ENCODE measurements at regions not wholly inside any gene's neighbourhood (a gene's known extent, or its start where the extent isn't known, plus 50 kb on each side); places are given as distances from the start of the nearest gene placed in this dataset.

GRCh38 chr3:177569193-177569592, 371.9 kb upstream of the TBL1XR1 start:
- DNase-seq (ENCODE audit: low read depth in 2 of 2), result no peak

DNA sequence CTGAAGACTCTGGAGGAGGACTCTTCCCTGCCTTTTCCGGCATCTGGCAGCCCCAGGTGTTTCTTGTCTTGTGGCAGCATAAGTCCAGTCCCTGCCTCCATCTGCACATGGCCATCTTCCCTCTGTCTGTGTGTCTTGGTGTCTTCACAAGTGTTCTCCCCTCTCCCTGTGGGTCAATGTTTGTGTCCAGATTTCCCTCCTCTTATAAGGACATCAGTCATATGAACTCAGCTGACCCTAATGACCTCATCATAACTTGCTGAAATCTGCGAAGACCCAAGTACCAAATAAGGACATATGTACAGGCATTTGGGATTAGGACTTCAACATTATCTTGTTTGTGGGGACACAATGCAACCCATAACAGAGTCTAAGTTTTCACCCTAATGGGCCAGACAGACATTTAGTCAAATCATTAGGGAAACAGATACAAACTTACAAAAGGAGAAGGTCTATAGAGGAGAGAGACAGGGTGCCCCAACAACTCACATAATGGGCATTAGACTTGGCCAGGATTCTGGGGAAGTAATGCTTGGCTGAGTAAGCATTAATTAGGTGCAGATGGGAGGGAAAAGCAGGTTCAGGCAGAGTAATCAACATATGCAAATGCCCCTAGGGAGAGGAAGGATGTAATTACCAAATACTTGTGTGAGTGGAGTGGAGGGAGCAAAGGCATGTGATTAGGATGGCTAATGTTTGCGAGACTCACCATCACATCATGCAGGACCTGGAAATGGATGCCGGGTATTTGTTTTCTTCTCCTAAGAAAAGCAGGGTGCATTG, 372.8 kb upstream of the TBL1XR1 start:
- no peak for DNase-seq (ENCODE audit: low read depth in 2 of 2)

- DNase-seq (ENCODE audit: low read depth in 2 of 2), result no peak
Measured at GRCh38 chr3:177571271-177571943, 374.1 kb upstream of the TBL1XR1 start.

DNA sequence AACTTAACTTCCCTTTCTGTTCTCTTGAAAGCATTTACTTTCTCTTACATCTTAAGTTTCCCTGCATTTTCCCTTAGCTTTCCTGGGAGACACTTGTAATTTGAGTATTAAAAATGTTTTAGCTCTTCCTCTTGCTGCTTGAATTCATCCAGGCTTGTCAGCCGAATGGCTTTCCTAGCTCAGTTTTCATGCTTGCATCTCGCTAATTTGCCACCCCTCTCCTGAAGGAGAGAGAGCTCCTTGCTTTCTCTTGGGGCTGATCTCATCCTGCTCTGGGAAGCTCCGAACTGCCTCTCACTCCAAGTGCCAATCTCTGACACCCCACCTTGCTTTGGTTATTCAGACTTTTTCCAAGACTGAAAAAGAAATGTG, 374.6 kb upstream of the TBL1XR1 start:
- DNase-seq (ENCODE audit: low read depth in 2 of 2), result no peak

DNA sequence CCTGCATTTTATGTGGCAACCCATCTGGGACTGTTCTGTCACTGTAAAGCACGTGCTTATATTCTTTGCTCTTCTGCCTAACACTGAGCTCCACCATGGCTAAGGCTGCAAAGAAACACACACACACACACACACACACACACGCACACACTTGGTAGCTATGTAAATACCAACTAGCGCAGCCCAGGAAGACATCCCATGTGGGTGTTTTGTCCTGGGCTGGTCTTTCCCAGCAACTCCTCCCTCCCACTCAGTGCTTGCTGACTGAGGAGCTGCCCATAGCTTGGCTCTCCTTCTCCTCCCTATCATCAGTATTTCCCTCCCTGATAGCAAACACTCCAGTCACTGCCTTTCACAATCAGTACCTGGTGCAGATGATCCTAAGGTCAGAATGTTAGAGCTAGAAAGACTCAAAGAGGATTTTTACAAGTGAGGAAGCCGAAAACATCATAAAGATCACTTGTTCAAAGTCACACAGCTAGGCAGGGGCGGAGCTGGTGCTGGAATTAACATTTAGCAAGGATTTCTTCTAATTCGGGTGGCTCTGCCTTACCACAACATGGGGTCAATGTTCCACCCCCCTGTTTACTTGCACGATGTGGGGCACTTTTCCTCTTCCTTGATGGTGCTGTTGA, 377.1 kb upstream of the TBL1XR1 start:
- no peak for DNase-seq (ENCODE audit: low read depth in 2 of 2)

- no peak for DNase-seq (ENCODE audit: low read depth in 2 of 2)
Measured at GRCh38 chr3:177576746-177577145, 379.5 kb upstream of the TBL1XR1 start.

- DNase-seq (ENCODE audit: low read depth in 2 of 2), result no peak
Measured at GRCh38 chr3:177578488-177578887, 381.2 kb upstream of the TBL1XR1 start.

GRCh38 chr3:177579419-177579818, 382.1 kb upstream of the TBL1XR1 start:
- no peak for DNase-seq (ENCODE audit: low read depth in 2 of 2)

- DNase-seq (ENCODE audit: low read depth in 2 of 2), result no peak
Measured at GRCh38 chr3:177580437-177580836, 383.2 kb upstream of the TBL1XR1 start.

GRCh38 chr3:177585271-177585670, 388.0 kb upstream of the TBL1XR1 start:
- no peak for DNase-seq (ENCODE audit: low read depth in 2 of 2)

GRCh38 chr3:177589041-177589650, 391.9 kb upstream of the TBL1XR1 start:
- DNase-seq (ENCODE audit: low read depth in 2 of 2), result no peak

GRCh38 chr3:177589911-177590381, 392.7 kb upstream of the TBL1XR1 start:
- no peak for DNase-seq (ENCODE audit: low read depth in 2 of 2)

DNA sequence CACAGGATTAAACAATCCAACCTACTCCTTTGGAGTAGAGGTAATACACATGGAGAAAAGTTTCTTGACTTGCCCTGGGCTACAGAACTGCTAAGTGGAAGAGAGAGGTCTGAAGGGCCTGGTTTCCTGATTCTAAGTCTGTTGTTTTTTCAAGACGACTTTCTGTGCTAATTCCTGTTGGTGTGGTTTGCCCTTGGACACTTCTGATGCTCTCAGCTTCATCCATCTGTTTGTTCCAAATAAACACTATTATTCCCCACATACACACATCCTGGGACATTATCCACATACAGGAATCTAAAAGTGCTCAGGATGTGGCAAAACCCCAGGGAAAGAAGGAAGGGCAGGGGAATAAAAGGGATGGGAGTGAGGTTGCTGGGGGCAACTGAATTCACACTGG, 393.5 kb upstream of the TBL1XR1 start:
- no peak for DNase-seq (ENCODE audit: low read depth in 2 of 2)

DNA sequence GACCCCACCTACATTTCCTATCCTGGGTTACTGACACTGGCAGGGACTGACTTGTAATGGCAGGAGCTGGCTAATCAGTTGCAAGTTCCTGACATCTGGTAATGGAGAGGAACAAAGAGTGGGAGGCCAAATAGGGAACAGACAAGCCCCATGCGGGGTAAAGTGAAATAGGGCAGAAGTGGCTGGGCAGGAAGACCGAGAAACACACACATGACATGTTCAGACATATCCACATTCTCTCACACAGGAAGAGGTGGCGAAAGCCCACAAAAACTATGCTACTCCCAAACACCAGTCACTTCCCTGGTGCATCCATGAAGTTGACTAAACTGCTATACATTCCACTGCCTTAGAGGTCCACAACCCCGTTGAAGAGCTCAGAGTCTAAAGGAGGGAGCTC, 394.1 kb upstream of the TBL1XR1 start:
- no peak for DNase-seq (ENCODE audit: low read depth in 2 of 2)

DNA sequence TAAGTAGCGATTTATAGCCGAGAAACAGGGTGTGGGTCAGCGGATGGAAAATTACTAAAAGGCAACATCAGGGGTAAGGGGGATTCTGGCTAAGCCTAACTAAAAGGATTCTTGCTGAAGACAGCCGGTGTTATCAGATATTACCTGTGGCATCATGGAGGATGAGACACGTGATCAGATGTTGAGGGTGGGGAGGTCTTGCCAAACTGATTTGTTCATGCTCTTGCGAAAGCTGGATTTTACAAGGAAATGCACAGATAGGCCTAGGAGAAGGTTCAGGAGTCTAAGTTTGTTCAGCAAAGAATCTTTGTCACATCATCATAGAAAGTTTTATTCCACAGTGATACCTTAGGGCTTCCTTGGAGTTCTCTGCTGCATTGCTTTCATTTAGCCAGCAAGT, 396.8 kb upstream of the TBL1XR1 start:
- no peak for DNase-seq (ENCODE audit: low read depth in 2 of 2)

DNA sequence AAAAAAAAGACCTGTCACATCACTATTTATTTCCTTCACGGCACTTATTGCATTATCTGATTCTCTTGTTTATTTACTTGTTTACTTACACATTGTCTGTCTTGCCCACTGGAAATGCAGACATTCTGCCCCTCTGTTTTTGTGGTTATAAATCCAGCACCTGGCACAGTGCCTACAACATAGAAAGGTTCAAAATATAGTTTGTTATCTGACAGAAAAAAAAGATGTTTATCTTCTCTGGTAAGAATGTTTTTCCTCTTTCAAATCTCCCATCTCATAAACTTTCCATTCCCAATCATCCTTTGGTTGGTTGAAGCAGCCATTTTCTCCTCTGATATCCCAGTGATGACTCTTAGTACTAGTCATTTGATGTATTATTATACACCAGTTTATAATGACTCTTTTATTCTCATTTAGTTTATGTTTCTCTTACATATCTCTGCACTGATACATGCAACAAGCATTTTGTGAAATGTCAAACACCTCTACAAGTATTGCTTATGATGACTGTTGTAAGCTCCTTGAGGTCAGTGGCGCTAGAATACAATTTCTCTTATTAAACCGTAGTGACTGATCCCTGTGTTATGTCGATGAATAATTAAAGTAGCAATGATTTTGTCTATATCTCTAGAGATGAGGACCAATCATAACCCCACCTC, 398.4 kb upstream of the TBL1XR1 start:
- no peak for DNase-seq (ENCODE audit: low read depth in 2 of 2)

DNA sequence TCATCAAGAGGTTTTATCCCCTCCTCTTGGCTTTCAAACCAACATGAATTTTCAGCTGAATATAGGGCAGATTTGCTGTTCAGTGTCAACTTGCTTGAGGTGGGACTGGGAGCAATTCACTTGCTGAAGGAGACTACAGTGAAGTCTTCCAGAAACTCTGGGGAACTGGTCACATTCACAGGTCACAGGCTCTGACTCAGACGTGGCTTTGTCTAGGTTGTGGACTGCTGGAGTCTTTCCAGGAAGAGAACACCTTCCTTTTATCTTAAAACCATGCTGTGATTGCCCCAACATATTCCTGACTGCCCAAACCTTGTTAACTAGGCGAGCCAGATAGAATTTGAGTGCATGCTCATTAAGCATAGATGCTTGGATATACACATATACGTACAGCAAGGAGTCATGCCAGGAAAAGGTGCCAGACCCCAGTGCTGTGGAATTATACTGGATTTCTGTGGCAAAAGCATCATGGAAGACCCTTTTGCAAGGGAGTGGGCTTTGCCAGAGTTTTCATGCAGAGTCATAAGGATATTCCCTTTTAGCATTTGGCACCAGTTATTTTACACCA, 399.1 kb upstream of the TBL1XR1 start:
- no peak for DNase-seq (ENCODE audit: low read depth in 2 of 2)

DNA sequence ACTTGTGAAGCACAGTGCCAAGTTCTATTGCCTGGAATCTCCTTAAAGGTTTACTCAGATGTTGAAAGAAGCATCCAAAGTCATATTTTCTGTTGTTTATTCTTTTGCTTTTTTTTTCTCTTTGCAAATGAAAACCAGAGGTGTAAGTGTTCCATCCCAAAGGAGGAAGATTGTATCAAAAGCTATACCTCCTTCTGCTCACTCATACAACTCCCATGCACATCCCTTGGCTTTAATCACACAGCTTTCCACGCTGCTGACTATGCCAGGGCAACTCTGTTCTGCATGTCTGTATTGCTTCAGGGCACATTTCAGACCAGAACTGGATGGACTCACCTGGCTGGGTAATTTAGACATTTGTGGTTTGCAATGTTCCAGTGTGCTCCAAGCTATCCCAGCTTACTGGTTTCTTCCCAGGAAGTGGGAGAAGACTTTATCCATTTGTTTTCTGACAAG, 399.6 kb upstream of the TBL1XR1 start:
- no peak for DNase-seq (ENCODE audit: low read depth in 2 of 2)

- DNase-seq (ENCODE audit: low read depth in 2 of 2), result no peak
Measured at GRCh38 chr3:177597311-177598096, 400.2 kb upstream of the TBL1XR1 start.

GRCh38 chr3:177598097-177598833, 401.0 kb upstream of the TBL1XR1 start:
- no peak for DNase-seq (ENCODE audit: low read depth in 2 of 2)

Data from stimulated activated CD8-positive, alpha-beta memory T cell treated with anti-CD3 and anti-CD28 coated beads, Interleukin-2, amount 100 ng/mL, for 48 hours (primary cell).